Activated naive CD4-positive, alpha-beta T cell treated with anti-CD3 and anti-CD28 coated beads, Interleukin-2, amount 50 U/mL, for 72 hours (primary cell): ENCODE measurements at regions not wholly inside any gene's neighbourhood (a gene's known extent, or its start where the extent isn't known, plus 50 kb on each side); places are given as distances from the start of the nearest gene placed in this dataset.
"Not testable (repeated sequence)": the region's sequence is repeated elsewhere in the genome, so short reads cannot be mapped to it uniquely, and the experiment has no call there.

Source experiments
- ATAC-seq, 2 donors: fragments of 150-1000 bp; cut with Tn5 transposase; 2 replicates each; pipeline ENCODE4 v1.10.0; 2021; ENCODE audit warnings: mild to moderate bottlenecking in 2 of 2, moderate library complexity in 2 of 2
- DNase-seq, 2 donors: peaks; one replicate each; pipeline ENCODE4 v3.0.0; 2021 to 2022; ENCODE audit warnings: low spot score in 2 of 2
- H3K27ac Mint-ChIP-seq, 2 donors: one replicate each; pipeline ENCODE4 v1.8.0; 2022; ENCODE audit warnings: mild to moderate bottlenecking in 2 of 2, mixed read lengths in 2 of 2
- H3K36me3 Mint-ChIP-seq, 2 donors: one replicate each; pipeline ENCODE4 v1.8.0; 2022; ENCODE audit warnings: mixed read lengths in 2 of 2
- H3K9me3 Mint-ChIP-seq, 2 donors: one replicate each; pipeline ENCODE4 v1.8.0; 2022; ENCODE audit warnings: mixed read lengths in 2 of 2

DNA sequence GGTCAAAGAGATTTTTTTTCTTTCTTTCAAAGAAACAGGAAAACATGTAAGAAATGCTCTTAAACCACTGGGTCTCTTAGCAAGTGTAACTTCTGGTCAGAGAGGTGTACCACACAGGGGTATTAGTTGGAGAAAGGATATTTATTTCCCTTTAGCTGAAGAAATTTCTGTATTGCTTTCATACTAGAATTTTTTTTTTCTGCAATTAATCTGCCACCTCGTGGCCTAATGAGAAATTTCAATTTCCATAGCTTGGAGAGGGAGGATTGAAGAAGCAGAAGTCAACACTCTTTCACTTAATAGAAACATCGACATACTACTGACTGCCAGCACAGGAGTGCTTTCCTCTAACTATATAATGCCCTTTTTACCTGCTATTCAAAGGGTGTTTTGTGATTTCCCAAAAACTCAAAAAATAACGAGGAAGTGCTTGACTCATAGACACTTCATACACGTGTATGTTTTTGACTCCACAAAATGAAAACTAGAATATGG, 177.6 kb upstream of the NAMPT start:
- DNase-seq, result peak in 1 of 2 donors; percentile 32
- peak; percentile 47 to 61 for ATAC-seq
- peaks cover 7 to 38% of the 10 kb centered on the region in 2 donors for H3K36me3 Mint-ChIP-seq
- H3K27ac Mint-ChIP-seq, result peak overlapping the region; percentile 17 to 28
- H3K9me3 Mint-ChIP-seq, result peaks cover 7 to 25% of the 10 kb centered on the region in 2 donors

GRCh38 chr7:106460792-106461254, 176.0 kb upstream of the NAMPT start:
- ATAC-seq, result no peak
- Mint-ChIP-seq H3K27ac (no peak overlapping the region), H3K36me3 (peaks cover 7 to 38% of the 10 kb centered on the region in 2 donors)

GRCh38 chr7:106459397-106460072, 174.8 kb upstream of the NAMPT start:
- Mint-ChIP-seq H3K36me3 (peaks cover 7 to 38% of the 10 kb centered on the region in 2 donors), H3K9me3 (peaks cover 7 to 25% of the 10 kb centered on the region in 2 donors), H3K27ac (no peak overlapping the region)
- DNase-seq (no peak), ATAC-seq (no peak)

More at GRCh38 chr7:106460792-106461254, 176.0 kb upstream of the NAMPT start:
- DNase-seq, result no peak
- peaks cover 7 to 23% of the 10 kb centered on the region in 2 donors for H3K9me3 Mint-ChIP-seq

DNA sequence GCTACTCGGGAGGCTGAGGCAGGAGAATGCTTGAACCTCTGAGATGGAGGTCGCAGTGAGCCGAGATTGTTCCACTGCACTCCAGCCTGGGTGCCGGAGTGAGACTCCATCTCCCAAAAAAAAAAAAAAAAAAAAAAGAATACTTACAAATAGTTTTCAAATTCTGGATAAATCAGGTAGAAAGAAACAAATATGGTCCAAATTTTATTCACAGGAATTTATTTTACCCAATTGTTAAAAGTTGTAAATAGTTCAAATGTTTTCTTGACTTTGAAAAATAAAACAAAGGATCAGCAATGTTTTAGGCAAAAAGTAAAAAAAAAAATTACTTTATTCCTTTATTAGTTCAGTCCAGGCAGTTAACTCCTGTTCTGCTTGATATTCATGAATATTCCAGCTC, 172.9 kb upstream of the NAMPT start:
- peaks cover 7 to 20% of the 10 kb centered on the region in 2 donors for H3K9me3 Mint-ChIP-seq
- DNase-seq (no peak), ATAC-seq (no peak)
- H3K36me3 Mint-ChIP-seq, result peaks cover 7 to 36% of the 10 kb centered on the region in 2 donors
- no peak overlapping the region for H3K27ac Mint-ChIP-seq

GRCh38 chr7:106456329-106456728, 171.5 kb upstream of the NAMPT start:
- no peak for DNase-seq

DNA sequence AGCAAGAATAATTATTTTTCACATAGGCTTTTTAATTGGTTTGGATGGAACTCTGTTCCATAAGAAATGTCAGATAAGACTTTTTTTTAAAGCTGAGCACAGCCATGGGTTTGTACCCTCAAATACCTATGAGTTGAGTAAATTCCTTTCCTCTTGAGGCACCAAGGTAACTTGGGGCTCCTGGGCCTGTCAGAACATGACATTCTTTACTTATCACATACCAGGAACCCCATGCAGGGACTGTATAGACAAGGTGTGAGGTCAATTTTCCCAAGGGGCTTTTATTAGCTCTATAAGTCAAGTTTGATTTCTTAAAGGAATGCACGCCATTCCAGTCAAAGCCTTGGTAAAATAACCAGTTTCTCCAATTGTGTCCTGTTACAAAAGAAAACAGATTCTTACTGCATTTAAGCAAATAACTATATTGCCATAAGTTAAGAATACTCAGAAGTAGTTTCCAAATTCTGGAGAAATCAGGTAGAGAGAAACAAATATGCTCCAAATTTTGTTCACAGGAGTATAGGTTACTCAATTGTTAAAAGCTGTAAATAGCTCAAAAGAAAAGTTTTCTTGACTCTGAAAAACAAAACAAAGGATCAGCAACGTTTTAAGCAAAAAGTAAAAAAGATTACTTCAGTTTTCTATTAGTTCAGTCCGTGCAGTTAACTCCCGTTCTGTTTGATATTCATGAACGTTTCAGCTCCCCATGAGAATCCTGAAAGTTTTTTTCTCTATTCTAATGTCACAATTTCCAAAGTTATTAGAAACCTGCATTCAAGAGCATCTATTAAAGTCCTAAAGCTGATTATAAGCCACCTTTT, 167.5 kb upstream of the NAMPT start:
- no peak for DNase-seq
- Mint-ChIP-seq H3K9me3 (peaks cover 7 to 30% of the 10 kb centered on the region in 2 donors), H3K27ac (no peak overlapping the region), H3K36me3 (peaks cover 13 to 45% of the 10 kb centered on the region in 2 donors)
- no peak for ATAC-seq

More at GRCh38 chr7:106456329-106456728, 171.5 kb upstream of the NAMPT start:
- Mint-ChIP-seq H3K36me3 (peaks cover 10 to 49% of the 10 kb centered on the region in 2 donors), H3K9me3 (peaks cover 7 to 23% of the 10 kb centered on the region in 2 donors), H3K27ac (no peak overlapping the region)
- no peak for ATAC-seq

- DNase-seq (no peak), ATAC-seq (no peak)
- peaks cover 7 to 30% of the 10 kb centered on the region in 2 donors for H3K9me3 Mint-ChIP-seq
- H3K27ac Mint-ChIP-seq, result no peak overlapping the region
- H3K36me3 Mint-ChIP-seq, result peaks cover 13 to 45% of the 10 kb centered on the region in 2 donors
These were observed 166.4 kb upstream of the NAMPT start for GRCh38 chr7:106451171-106451570.

GRCh38 chr7:106450716-106451115, 165.9 kb upstream of the NAMPT start:
- ATAC-seq (no peak), DNase-seq (no peak)
- Mint-ChIP-seq H3K27ac (no peak overlapping the region), H3K9me3 (peaks cover 7 to 26% of the 10 kb centered on the region in 2 donors), H3K36me3 (peaks cover 13 to 46% of the 10 kb centered on the region in 2 donors)

GRCh38 chr7:106448992-106449859, 164.4 kb upstream of the NAMPT start:
- H3K27ac Mint-ChIP-seq, result peak overlapping the region in 1 of 2 donors; percentile 67
- ATAC-seq, result peak; percentile 69 to 76

GRCh38 chr7:106448346-106448991, 163.7 kb upstream of the NAMPT start:
- Mint-ChIP-seq H3K36me3 (peaks cover 13 to 46% of the 10 kb centered on the region in 2 donors), H3K27ac (no peak overlapping the region), H3K9me3 (peaks cover 7 to 30% of the 10 kb centered on the region in 2 donors)
- ATAC-seq (no peak), DNase-seq (no peak)

More at GRCh38 chr7:106448992-106449859, 164.4 kb upstream of the NAMPT start:
- Mint-ChIP-seq H3K36me3 (peaks cover 13 to 51% of the 10 kb centered on the region in 2 donors), H3K9me3 (peaks cover 7 to 30% of the 10 kb centered on the region in 2 donors)
- no peak for DNase-seq

- H3K36me3 Mint-ChIP-seq, result peaks cover 13 to 47% of the 10 kb centered on the region in 2 donors
- ATAC-seq (no peak), DNase-seq (no peak)
- peaks cover 7 to 32% of the 10 kb centered on the region in 2 donors for H3K9me3 Mint-ChIP-seq
- no peak overlapping the region for H3K27ac Mint-ChIP-seq
These were observed 162.6 kb upstream of the NAMPT start for GRCh38 chr7:106447318-106447847.

- ATAC-seq, H3K27ac Mint-ChIP-seq, DNase-seq: not testable (repeated sequence)
- H3K36me3 Mint-ChIP-seq, result peaks cover 1 to 41% of the 10 kb centered on the region in 2 donors
- peaks cover 0 to 36% of the 10 kb centered on the region in 2 donors for H3K9me3 Mint-ChIP-seq
These were observed 160.6 kb upstream of the NAMPT start for GRCh38 chr7:106445366-106445765.

DNA sequence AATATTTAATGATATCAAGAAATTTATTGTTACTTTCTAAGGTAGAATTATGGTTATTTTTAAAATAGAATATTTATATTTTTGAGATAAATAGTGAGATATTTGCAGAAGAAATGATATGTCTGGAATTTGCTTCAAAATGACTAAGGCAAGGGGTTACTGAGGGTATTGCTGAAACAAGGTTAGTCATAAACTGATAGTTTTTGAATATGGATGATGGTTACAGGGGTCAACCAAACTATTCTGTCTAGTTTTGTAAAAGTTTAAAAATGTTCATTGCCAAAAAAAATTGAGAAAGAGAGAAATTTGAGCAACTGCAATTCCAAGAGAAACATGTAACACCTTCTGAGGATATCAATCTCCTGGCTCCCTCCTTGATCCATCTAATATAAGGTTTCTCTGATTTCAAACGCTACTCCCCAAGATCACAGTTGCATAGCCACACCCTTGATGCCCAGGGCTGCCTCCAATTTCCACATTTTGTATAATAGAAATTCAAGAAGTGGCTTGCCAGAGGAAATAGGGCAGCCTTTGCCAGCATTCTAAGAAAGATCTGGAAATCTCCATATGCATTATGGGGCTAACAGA, 159.4 kb upstream of the NAMPT start:
- Mint-ChIP-seq H3K36me3 (peaks cover 0 to 42% of the 10 kb centered on the region in 2 donors), H3K9me3 (peaks cover 0 to 33% of the 10 kb centered on the region in 2 donors), H3K27ac (no peak overlapping the region)
- ATAC-seq, result no peak
- no peak for DNase-seq

DNA sequence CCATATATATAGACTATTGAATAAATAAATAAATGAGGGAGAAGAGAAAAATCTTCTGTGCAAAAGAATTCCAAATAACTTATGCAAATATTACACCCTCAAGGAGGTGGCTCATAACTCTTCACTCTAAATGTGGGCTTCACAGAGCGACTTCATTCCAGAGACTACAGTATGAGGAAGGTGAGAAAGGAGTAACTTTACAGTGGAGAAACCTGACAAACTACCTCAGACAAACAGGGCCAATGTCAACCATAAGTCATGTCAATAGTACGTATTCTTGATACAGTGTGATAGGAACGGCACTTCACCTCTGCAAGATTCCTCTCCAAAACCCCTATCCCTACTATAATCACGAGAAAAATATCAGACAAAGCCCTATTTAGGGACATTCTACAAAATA, 158.4 kb upstream of the NAMPT start:
- Mint-ChIP-seq H3K27ac (no peak overlapping the region), H3K9me3 (peaks cover 0 to 35% of the 10 kb centered on the region in 2 donors), H3K36me3 (peaks cover 0 to 45% of the 10 kb centered on the region in 2 donors)
- ATAC-seq, result no peak
- DNase-seq, result no peak

- ATAC-seq (no peak), DNase-seq (no peak)
- Mint-ChIP-seq H3K27ac (no peak overlapping the region), H3K36me3 (peaks cover 0 to 46% of the 10 kb centered on the region in 2 donors), H3K9me3 (peaks cover 0 to 35% of the 10 kb centered on the region in 2 donors)
These were observed 157.7 kb upstream of the NAMPT start for GRCh38 chr7:106442476-106442875.
